ENCODE measurements at regions not wholly inside any gene's neighbourhood (a gene's known extent, or its start where the extent isn't known, plus 50 kb on each side); places are given as distances from the start of the nearest gene placed in this dataset.

DNA sequence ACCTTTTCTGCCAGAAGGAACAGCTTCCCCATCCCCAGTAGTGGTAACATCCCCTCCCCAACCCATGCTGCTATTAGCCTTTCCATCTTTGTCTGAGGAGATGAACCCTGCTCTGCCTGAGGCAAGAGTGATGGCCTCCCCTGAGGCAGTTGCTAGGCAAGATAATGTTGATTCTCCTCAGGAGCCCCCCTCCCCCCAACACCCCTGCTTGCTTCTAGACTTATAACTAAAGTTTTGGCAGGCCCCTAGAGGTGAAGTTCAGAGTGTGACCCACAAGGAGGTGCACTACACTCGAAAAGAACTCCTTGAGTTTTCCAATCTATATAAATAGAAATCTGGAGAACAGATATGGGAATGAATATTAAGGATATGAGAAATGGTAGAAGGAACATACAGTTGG lies 962.5 kb downstream of the ADGRL3 start:
- TF ChIP-seq EZH2 (IDR thresholded peaks at IDR 0.05) = no peak
- TF ChIP-seq POLR2AphosphoS5 (IDR thresholded peaks at IDR 0.05; ENCODE audit: borderline replicate concordance, low read depth, low read length) = no peak
- no peak for TF ChIP-seq FOXP2 (optimal IDR thresholded peaks at IDR 0.05; ENCODE audit: control extremely low read depth, extremely low read length, insufficient read depth)

Data from SK-N-MC (cell line).